GM12865 (cell line): ENCODE measurements at regions not wholly inside any gene's neighbourhood (a gene's known extent, or its start where the extent isn't known, plus 50 kb on each side); places are given as distances from the start of the nearest gene placed in this dataset.

ENCODE experiments used
- DNase-seq: peaks from one replicate; pipeline ENCODE4 v3.0.0; 2010; ENCODE audit warnings: low read depth
- H3K4me3 ChIP-seq: 2 replicates; pipeline ENCODE4 v1.5.1; 2011; ENCODE audit warnings: mild to moderate bottlenecking, low read depth, low read length, control low read depth
- TF ChIP-seq, protein P1 (sequence below): IDR thresholded peaks from 2 replicates; pipeline ENCODE4 v1.5.1; 2011; ENCODE audit warnings: low read length, control low read depth, low read depth, inconsistent platforms; ENCODE audit not compliant: insufficient read depth; ENCODE audit errors: missing control alignments

GRCh38 chr2:204112084-204112770 lies 175.7 kb downstream of the ICOS start:
- TF ChIP-seq, protein P1, sequence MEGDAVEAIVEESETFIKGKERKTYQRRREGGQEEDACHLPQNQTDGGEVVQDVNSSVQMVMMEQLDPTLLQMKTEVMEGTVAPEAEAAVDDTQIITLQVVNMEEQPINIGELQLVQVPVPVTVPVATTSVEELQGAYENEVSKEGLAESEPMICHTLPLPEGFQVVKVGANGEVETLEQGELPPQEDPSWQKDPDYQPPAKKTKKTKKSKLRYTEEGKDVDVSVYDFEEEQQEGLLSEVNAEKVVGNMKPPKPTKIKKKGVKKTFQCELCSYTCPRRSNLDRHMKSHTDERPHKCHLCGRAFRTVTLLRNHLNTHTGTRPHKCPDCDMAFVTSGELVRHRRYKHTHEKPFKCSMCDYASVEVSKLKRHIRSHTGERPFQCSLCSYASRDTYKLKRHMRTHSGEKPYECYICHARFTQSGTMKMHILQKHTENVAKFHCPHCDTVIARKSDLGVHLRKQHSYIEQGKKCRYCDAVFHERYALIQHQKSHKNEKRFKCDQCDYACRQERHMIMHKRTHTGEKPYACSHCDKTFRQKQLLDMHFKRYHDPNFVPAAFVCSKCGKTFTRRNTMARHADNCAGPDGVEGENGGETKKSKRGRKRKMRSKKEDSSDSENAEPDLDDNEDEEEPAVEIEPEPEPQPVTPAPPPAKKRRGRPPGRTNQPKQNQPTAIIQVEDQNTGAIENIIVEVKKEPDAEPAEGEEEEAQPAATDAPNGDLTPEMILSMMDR = no peak
- DNase-seq = no peak
- H3K4me3 ChIP-seq = no peak overlapping the region

DNA sequence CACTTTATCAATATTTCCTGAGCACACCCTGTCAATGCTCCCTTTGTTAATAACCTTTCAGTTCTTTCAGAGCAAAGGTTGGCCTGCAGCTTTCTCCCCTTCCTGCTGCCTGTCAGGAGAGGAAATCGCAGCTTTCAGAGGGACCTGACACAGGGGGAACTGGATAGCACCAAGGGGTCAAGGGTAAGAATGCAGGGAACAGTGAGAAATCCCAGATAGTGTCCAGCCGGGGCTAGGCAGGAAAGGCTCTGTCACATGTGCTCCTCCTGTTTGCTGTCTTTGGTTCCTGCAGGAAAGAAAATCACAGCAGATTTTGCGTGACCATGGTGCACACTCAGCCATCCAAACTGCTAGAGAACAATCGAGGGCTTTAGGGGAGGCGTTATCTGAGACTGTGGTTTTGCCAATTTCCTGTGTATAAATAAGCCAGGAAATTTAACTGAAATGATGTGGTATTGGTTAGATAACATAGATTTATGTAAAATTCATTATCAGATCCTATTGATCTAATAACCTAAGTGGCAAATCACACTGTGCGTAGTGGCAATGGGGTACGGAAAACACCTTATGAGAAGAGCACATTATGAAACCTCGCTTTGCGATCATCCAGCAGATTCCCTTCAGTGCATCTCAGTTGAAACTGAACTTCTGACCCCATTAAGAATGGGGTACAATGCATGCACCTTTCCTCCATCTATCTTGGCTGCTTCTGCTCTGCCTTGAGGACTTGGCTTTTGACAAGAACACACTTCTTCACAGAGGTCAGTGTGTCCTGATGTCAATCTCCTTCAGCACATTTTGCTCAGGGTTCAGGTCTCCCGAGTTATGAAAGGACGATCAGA lies 178.0 kb downstream of the ICOS start:
- no peak overlapping the region for H3K4me3 ChIP-seq
- TF ChIP-seq, protein P1 = no peak
- DNase-seq = no peak

- no peak overlapping the region for H3K4me3 ChIP-seq
- TF ChIP-seq, protein P1 = no peak
- no peak for DNase-seq
Observed at GRCh38 chr2:204115137-204116056, 178.8 kb downstream of the ICOS start.

DNA sequence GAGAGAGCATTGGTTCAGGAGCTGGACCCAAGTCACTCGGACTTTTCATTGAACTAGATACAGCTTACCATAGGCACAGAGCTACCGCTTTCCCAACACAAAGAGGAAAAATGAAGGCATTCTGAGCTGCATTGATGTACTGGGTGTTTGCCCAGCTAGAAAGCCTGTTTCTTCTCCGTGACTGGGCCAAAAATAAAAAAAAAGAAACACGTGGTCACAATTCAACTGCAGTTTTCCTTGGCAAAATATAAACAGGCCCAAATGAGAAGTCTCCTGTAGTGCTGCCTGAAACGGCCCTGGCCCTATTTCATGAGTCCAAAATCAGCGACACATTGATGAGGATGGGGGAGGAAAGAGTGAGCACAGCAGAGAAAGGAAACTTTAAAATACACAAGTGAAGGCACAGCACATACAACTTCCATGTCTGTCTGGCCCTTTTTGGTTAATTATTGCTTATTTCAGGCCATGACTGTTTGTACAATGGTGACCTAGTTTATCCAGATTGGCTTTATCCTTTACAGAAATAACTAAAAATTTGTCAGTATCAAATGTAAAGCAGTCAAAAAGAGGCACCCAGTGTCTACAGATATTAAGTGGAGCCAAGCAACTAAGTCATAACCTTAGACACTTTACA lies 179.7 kb downstream of the ICOS start:
- TF ChIP-seq, protein P1 = no peak
- H3K4me3 ChIP-seq = no peak overlapping the region
- DNase-seq = no peak

- no peak for DNase-seq
- TF ChIP-seq, protein P1 = no peak
- H3K4me3 ChIP-seq = no peak overlapping the region
Observed at GRCh38 chr2:204122425-204122824, 185.9 kb downstream of the ICOS start.

- no peak for DNase-seq
- TF ChIP-seq, protein P1 = no peak
- no peak overlapping the region for H3K4me3 ChIP-seq
Observed at GRCh38 chr2:204124140-204124750, 187.7 kb downstream of the ICOS start.
